Chondrocyte (in vitro differentiated cells): ENCODE measurements at regions not wholly inside any gene's neighbourhood (a gene's known extent, or its start where the extent isn't known, plus 50 kb on each side); places are given as distances from the start of the nearest gene placed in this dataset.

ENCODE experiments used
- DNase-seq: peaks from one replicate; pipeline ENCODE4 v3.0.0; 2021; ENCODE audit warnings: mixed read lengths, low spot score
- H3K27ac Mint-ChIP-seq: one replicate; pipeline ENCODE4 v1.8.0; 2021; ENCODE audit warnings: mild to moderate bottlenecking, moderate library complexity, mixed read lengths; ENCODE audit not compliant: unreplicated experiment
- H3K27me3 Mint-ChIP-seq: 2 replicates; pipeline ENCODE4 v1.8.0; 2021; ENCODE audit warnings: low read depth, mixed read lengths
- H3K36me3 Mint-ChIP-seq: 2 replicates; pipeline ENCODE4 v1.8.0; 2021; ENCODE audit warnings: low read depth, mixed read lengths
- H3K4me1 Mint-ChIP-seq: 2 replicates; pipeline ENCODE4 v1.8.0; 2021; ENCODE audit warnings: low read depth, mild to moderate bottlenecking, mixed read lengths
- H3K4me3 Mint-ChIP-seq: one replicate; pipeline ENCODE4 v1.8.0; 2021; ENCODE audit warnings: mild to moderate bottlenecking, moderate library complexity, mixed read lengths; ENCODE audit not compliant: unreplicated experiment
- H3K9me3 Mint-ChIP-seq: 2 replicates; pipeline ENCODE4 v1.8.0; 2021; ENCODE audit warnings: low read depth, mixed read lengths
- TF ChIP-seq, protein P1 (sequence below): fragments of 200-600 bp; sonication (generic); IDR thresholded peaks from 2 replicates; pipeline ENCODE4 v1.5.0; 2021; ENCODE audit warnings: antibody characterized with exemption, mild to moderate bottlenecking, moderate library complexity

DNA sequence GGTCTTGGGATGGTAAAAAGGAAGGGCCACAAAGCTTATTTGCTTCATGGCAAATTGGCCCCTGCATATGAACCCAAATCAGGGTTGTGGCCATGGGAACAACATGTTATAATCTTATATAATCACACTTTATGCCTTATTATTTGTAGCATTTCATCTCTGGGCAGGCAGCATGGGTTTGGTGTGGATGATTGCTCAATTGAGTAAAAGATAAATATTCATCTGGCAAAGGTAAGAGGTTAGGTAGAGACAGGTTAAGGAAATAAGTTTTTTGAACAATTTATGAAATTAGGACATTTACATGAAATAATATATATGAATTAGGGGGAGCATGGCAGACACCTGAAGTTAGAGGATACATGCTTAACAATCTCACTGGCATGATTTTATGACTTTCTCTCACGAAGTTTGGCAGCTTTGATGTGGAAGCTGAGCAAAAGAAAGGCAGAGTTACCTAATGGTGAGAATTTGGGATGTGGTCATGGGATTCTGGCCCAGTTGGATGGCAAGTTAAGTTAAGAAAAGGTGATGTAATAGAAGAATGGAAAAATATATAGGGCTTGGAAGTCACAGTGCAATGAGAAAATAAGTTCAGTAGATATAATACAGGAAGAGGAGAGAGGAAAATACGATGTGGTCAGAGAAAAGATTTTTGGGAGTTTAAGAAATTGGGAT, 88.1 kb upstream of the FAM3C start:
- H3K27ac Mint-ChIP-seq, result no peak overlapping the region
- peaks cover 36% of the 10 kb centered on the region for H3K4me1 Mint-ChIP-seq
- DNase-seq, result no peak
- H3K36me3 Mint-ChIP-seq, result no peaks in the 10 kb centered on the region
- no peaks in the 10 kb centered on the region for H3K27me3 Mint-ChIP-seq
- H3K4me3 Mint-ChIP-seq, result no peak overlapping the region
- H3K9me3 Mint-ChIP-seq, result no peaks in the 10 kb centered on the region
- TF ChIP-seq, protein P1, sequence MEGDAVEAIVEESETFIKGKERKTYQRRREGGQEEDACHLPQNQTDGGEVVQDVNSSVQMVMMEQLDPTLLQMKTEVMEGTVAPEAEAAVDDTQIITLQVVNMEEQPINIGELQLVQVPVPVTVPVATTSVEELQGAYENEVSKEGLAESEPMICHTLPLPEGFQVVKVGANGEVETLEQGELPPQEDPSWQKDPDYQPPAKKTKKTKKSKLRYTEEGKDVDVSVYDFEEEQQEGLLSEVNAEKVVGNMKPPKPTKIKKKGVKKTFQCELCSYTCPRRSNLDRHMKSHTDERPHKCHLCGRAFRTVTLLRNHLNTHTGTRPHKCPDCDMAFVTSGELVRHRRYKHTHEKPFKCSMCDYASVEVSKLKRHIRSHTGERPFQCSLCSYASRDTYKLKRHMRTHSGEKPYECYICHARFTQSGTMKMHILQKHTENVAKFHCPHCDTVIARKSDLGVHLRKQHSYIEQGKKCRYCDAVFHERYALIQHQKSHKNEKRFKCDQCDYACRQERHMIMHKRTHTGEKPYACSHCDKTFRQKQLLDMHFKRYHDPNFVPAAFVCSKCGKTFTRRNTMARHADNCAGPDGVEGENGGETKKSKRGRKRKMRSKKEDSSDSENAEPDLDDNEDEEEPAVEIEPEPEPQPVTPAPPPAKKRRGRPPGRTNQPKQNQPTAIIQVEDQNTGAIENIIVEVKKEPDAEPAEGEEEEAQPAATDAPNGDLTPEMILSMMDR, result no peak

DNA sequence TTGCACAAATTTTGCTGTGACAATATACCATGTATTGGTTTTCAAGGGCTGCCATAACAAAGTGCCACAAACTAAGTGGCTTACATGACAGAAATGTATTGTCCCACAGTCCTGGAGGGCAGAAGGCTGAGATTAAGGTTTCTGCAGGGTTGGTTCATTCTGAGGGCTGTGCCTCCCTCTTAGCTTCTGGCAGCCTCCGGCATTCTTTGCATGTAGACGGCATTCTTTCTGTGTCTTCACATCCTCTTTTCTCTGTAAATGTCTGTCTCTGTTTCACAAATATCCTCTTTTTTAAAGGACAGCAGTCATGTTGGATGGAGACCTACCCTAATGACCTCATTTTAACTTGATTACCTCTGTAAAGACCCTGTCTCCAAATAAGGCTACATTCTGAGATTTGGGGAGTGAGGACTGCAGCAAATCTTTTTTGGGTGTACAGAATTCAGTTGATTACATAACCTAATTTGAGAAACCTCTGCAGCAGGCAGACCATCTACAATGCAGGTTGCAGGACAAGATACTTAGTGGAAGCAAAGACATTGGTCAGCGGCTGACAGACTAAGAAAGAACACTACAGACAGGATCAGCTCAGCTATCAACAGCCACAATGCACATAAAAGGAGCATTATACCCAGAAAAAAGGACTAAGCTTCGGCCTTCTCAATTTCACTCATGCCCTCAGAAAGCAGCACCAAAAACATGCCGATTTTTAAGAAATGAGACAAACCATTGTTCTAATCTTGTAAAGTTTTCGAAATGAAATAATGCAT, 84.6 kb upstream of the FAM3C start:
- peaks cover 26% of the 10 kb centered on the region for H3K4me1 Mint-ChIP-seq
- H3K36me3 Mint-ChIP-seq, result no peaks in the 10 kb centered on the region
- no peak for DNase-seq
- no peaks in the 10 kb centered on the region for H3K27me3 Mint-ChIP-seq
- no peaks in the 10 kb centered on the region for H3K9me3 Mint-ChIP-seq
- peak overlapping the region; percentile 24 for H3K4me3 Mint-ChIP-seq
- H3K27ac Mint-ChIP-seq, result peak overlapping the region; percentile 0
- TF ChIP-seq, protein P1, result no peak

DNA sequence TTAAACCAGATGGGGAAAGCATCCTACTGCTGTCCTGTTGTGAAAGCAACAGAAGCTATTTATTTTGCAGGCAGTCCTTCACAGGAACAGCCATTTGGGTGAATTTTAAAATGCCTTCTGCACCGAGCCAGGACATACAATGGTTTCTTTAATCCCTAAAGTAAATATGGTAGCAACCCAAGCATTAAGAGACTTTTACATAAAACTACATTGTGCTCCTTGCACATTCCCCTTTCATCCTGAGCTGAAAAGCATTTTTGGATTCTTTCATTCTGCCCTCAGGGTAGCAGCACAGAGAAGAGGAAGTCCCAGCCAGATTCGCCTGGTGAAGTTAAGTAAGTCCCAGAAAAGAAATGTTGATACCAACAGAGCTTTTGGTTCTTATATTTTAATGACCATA, 84.0 kb upstream of the FAM3C start:
- TF ChIP-seq, protein P1, result no peak
- Mint-ChIP-seq H3K36me3 (no peaks in the 10 kb centered on the region), H3K27ac (no peak overlapping the region), H3K4me3 (no peak overlapping the region), H3K27me3 (no peaks in the 10 kb centered on the region), H3K9me3 (no peaks in the 10 kb centered on the region), H3K4me1 (peaks cover 21% of the 10 kb centered on the region)
- no peak for DNase-seq

DNA sequence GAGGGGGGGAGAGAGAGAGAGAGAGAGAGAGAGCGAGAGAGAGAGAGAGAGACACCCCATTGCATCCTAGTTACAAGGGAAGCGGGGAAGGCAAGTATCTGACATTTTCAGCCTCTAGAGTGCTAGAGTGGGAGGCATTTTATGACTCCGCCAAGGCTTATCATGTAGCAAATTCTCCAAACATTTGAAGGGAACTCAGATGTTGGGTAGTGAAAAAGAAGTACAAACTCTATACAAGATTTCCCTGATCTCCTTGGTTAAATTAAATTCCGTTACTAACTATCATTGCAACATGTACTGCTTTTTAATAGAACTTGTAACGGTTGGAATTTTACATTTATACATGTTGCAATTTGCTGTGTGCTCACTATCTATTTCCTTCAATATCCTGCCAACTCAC, 83.4 kb upstream of the FAM3C start:
- TF ChIP-seq, protein P1, result no peak
- H3K36me3 Mint-ChIP-seq, result peaks cover 2% of the 10 kb centered on the region
- no peaks in the 10 kb centered on the region for H3K9me3 Mint-ChIP-seq
- H3K4me3 Mint-ChIP-seq, result no peak overlapping the region
- H3K4me1 Mint-ChIP-seq, result peaks cover 19% of the 10 kb centered on the region
- H3K27ac Mint-ChIP-seq, result no peak overlapping the region
- no peaks in the 10 kb centered on the region for H3K27me3 Mint-ChIP-seq
- no peak for DNase-seq

DNA sequence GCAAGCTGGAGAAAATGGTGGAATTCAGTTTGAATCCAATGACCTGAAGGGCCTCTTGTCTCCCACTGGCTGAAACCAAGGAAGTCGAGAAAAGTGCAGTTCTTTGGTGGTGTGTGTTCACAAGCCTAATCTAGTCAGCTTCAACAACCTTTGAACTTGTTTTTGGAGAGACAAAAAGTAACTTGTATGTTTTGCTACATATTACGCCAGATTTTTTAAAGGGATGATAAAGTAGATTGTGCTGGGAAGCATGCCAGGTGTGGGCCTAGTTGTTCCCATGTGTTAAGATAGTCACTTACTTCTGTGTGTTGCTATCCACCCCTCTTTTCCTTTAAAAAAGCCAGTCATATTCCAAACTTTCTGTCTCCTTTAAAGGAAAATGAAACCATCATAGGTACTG, 79.7 kb upstream of the FAM3C start:
- no peak overlapping the region for H3K27ac Mint-ChIP-seq
- no peak overlapping the region for H3K4me3 Mint-ChIP-seq
- no peaks in the 10 kb centered on the region for H3K27me3 Mint-ChIP-seq
- TF ChIP-seq, protein P1, result no peak
- peaks cover 23% of the 10 kb centered on the region for H3K4me1 Mint-ChIP-seq
- peaks cover 2% of the 10 kb centered on the region for H3K36me3 Mint-ChIP-seq
- H3K9me3 Mint-ChIP-seq, result no peaks in the 10 kb centered on the region
- DNase-seq, result no peak
